WTC11 (cell line): ENCODE measurements at regions not wholly inside any gene's neighbourhood (a gene's known extent, or its start where the extent isn't known, plus 50 kb on each side); places are given as distances from the start of the nearest gene placed in this dataset.
"Not testable (repeated sequence)": the region's sequence is repeated elsewhere in the genome, so short reads cannot be mapped to it uniquely, and the experiment has no call there.

Source experiments
- ATAC-seq: fragments of 200-7000 bp; cut with Tn5 transposase; 2 replicates; pipeline ENCODE4 v1.10.0; 2021; ENCODE audit warnings: mild to moderate bottlenecking, moderate library complexity
- CTCF ChIA-PET: fragments of 300-600 bp; sonication (Branson Sonifier 250); formaldehyde crosslinking; loops from one replicate; lab custom pipeline; 2021; ENCODE audit warnings: antibody characterized with exemption; lab: Charles Lee
- POLR2A ChIA-PET: fragments of 350-600 bp; sonication (Branson Sonifier 250); formaldehyde crosslinking; loops from one replicate; lab custom pipeline; 2021; ENCODE audit warnings: antibody characterized with exemption; lab: Charles Lee
- DNase-seq: peaks from one replicate; pipeline ENCODE4 v3.0.0; 2021; ENCODE audit warnings: low spot score
- H3K27ac Mint-ChIP-seq: 2 replicates; pipeline ENCODE4 v1.8.0; 2021; ENCODE audit warnings: mixed read lengths
- H3K27me3 Mint-ChIP-seq: 2 replicates; pipeline ENCODE4 v1.8.0; 2021; ENCODE audit warnings: low read depth, mild to moderate bottlenecking, moderate library complexity, mixed read lengths
- H3K36me3 Mint-ChIP-seq: 2 replicates; pipeline ENCODE4 v1.8.0; 2021; ENCODE audit warnings: mixed read lengths
- H3K4me1 Mint-ChIP-seq: 2 replicates; pipeline ENCODE4 v1.8.0; 2022; ENCODE audit warnings: mixed read lengths
- H3K4me3 Mint-ChIP-seq: 2 replicates; pipeline ENCODE4 v1.8.0; 2021; ENCODE audit warnings: mild to moderate bottlenecking, moderate library complexity, mixed read lengths
- H3K9me3 Mint-ChIP-seq: 2 replicates; pipeline ENCODE4 v1.8.0; 2021; ENCODE audit warnings: mixed read lengths
- FOXP1 ChIP-seq: sonication (generic); formaldehyde crosslinking; IDR thresholded peaks from 2 replicates; pipeline ENCODE4 v1.8.0; 2022; ENCODE audit warnings: missing genetic modification reagents, mild to moderate bottlenecking, moderate library complexity, borderline replicate concordance
- MAX ChIP-seq: sonication (generic); formaldehyde crosslinking; IDR thresholded peaks from 2 replicates; pipeline ENCODE4 v1.8.0; 2022; ENCODE audit warnings: mild to moderate bottlenecking, missing genetic modification reagents
- RELA ChIP-seq: sonication (generic); formaldehyde crosslinking; IDR thresholded peaks from 2 replicates; pipeline ENCODE4 v1.8.1; 2022; ENCODE audit warnings: missing genetic modification reagents, mild to moderate bottlenecking, borderline replicate concordance
- TEAD1 ChIP-seq: sonication (generic); formaldehyde crosslinking; IDR thresholded peaks from 2 replicates; pipeline ENCODE4 v1.8.0; 2022; ENCODE audit warnings: mild to moderate bottlenecking, missing genetic modification reagents
- TP53 ChIP-seq: sonication (generic); formaldehyde crosslinking; IDR thresholded peaks from 2 replicates; pipeline ENCODE4 v1.8.1; 2023; ENCODE audit warnings: mild to moderate bottlenecking, missing genetic modification reagents
- ZNF138 ChIP-seq: sonication (generic); formaldehyde crosslinking; conservative IDR thresholded peaks from 2 replicates; pipeline ENCODE4 v1.8.1; 2022; ENCODE audit warnings: mild to moderate bottlenecking, moderate library complexity, missing genetic modification reagents
- TF ChIP-seq, protein P1 (sequence below): sonication (generic); formaldehyde crosslinking; IDR thresholded peaks from 2 replicates; pipeline ENCODE4 v1.8.1; 2023; ENCODE audit warnings: mild to moderate bottlenecking, moderate library complexity, missing genetic modification reagents
- TF ChIP-seq, protein P2 (sequence below): fragments of 200-600 bp; IDR thresholded peaks from 2 replicates; pipeline ENCODE4 v1.8.0; 2022; ENCODE audit warnings: antibody characterized with exemption

- POLR2A ChIA-PET: not testable (repeated sequence)
- H3K27me3 Mint-ChIP-seq: peaks cover 35% of the 10 kb centered on the region
Measured at GRCh38 chr2:131801745-131802350, 274.2 kb downstream of the CCDC74A start.

DNA sequence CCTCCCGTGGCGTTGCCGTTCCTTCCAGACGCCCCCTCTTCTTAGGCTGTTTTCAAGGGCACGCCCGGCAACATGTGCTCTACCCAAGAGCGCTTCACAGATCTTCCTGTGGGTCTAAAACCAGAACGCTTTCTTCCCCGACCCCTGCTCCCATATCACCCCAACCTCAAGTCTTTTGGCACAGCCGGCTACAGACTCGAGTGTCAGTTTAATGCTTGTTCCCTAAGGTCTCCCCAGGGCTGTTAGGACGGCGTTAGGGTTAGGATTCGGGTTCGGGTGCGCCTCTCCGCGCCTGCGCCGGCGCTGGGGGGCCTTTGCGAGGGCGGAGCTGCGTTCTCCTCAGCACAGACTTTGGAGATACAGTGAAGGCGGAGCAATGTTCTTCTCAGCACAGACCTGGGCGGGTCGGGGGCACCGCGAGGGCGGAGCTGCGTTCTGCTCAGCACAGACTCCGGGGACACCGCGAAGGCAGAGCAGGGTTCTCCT is 274.7 kb downstream of the CCDC74A start:
- peak; percentile 99 for ATAC-seq
- Mint-ChIP-seq H3K4me3 (peak overlapping the region; percentile 72), H3K27me3 (peaks cover 35% of the 10 kb centered on the region)
- H3K36me3 Mint-ChIP-seq, H3K9me3 Mint-ChIP-seq, H3K27ac Mint-ChIP-seq, H3K4me1 Mint-ChIP-seq, POLR2A ChIA-PET: not testable (repeated sequence)
- CTCF ChIA-PET: interaction anchor here (0.6 to 2.9 kb wide), 15 partner anchors 13 to 649 kb away, joined by 3 to 40 read pairs (median 4); no protein-coding TSS in a partner anchor
- peak; percentile 73 for DNase-seq

More at GRCh38 chr2:131801745-131802350, 274.2 kb downstream of the CCDC74A start:
- TF ChIP-seq, protein P1, sequence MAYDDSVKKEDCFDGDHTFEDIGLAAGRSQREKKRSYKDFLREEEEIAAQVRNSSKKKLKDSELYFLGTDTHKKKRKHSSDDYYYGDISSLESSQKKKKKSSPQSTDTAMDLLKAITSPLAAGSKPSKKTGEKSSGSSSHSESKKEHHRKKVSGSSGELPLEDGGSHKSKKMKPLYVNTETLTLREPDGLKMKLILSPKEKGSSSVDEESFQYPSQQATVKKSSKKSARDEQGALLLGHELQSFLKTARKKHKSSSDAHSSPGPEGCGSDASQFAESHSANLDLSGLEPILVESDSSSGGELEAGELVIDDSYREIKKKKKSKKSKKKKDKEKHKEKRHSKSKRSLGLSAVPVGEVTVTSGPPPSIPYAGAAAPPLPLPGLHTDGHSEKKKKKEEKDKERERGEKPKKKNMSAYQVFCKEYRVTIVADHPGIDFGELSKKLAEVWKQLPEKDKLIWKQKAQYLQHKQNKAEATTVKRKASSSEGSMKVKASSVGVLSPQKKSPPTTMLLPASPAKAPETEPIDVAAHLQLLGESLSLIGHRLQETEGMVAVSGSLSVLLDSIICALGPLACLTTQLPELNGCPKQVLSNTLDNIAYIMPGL (CRISPR knock-in tag): peak; percentile 80
- TF ChIP-seq MAX (CRISPR knock-in tag) (peak; percentile 85; the same call in 1 of the 2 replicates), RELA (CRISPR knock-in tag) (0 out of 2 replicates have a peak, but pooled peaks have one; percentile 70), FOXP1 (CRISPR knock-in tag) (peak; percentile 66; the same call in 1 of the 2 replicates), TP53 (CRISPR knock-in tag) (peak; percentile 60; the same call in 1 of the 2 replicates), TEAD1 (peak; percentile 65; the same call in 1 of the 2 replicates), ZNF138 (CRISPR knock-in tag) (peak; percentile 81; the same call in 1 of the 2 replicates)
- TF ChIP-seq, protein P2, sequence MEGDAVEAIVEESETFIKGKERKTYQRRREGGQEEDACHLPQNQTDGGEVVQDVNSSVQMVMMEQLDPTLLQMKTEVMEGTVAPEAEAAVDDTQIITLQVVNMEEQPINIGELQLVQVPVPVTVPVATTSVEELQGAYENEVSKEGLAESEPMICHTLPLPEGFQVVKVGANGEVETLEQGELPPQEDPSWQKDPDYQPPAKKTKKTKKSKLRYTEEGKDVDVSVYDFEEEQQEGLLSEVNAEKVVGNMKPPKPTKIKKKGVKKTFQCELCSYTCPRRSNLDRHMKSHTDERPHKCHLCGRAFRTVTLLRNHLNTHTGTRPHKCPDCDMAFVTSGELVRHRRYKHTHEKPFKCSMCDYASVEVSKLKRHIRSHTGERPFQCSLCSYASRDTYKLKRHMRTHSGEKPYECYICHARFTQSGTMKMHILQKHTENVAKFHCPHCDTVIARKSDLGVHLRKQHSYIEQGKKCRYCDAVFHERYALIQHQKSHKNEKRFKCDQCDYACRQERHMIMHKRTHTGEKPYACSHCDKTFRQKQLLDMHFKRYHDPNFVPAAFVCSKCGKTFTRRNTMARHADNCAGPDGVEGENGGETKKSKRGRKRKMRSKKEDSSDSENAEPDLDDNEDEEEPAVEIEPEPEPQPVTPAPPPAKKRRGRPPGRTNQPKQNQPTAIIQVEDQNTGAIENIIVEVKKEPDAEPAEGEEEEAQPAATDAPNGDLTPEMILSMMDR: peak; percentile 81
- TF ChIP-seq, all 79 proteins: peak for 8; not testable (repeated sequence) for 71
- not testable (repeated sequence) for H3K4me1 Mint-ChIP-seq, H3K27ac Mint-ChIP-seq, H3K9me3 Mint-ChIP-seq, H3K36me3 Mint-ChIP-seq
- peak; percentile 72 for ATAC-seq
- H3K4me3 Mint-ChIP-seq: peak overlapping the region; percentile 72
- peak; percentile 84 for DNase-seq
- CTCF ChIA-PET: interaction anchor here (0.6 to 2.9 kb wide), 14 partner anchors 14 to 598 kb away, joined by 3 to 40 read pairs (median 4); no protein-coding TSS in a partner anchor

GRCh38 chr2:131803237-131803636 is 275.5 kb downstream of the CCDC74A start:
- H3K4me3 Mint-ChIP-seq, H3K9me3 Mint-ChIP-seq, ATAC-seq, H3K4me1 Mint-ChIP-seq, H3K36me3 Mint-ChIP-seq, H3K27ac Mint-ChIP-seq, POLR2A ChIA-PET, DNase-seq: not testable (repeated sequence)
- CTCF ChIA-PET: interaction anchor here (0.7 to 2.3 kb wide), 4 partner anchors 14 to 79 kb away, joined by 3 to 10 read pairs (median 6); no protein-coding TSS in a partner anchor
- H3K27me3 Mint-ChIP-seq: peaks cover 35% of the 10 kb centered on the region

DNA sequence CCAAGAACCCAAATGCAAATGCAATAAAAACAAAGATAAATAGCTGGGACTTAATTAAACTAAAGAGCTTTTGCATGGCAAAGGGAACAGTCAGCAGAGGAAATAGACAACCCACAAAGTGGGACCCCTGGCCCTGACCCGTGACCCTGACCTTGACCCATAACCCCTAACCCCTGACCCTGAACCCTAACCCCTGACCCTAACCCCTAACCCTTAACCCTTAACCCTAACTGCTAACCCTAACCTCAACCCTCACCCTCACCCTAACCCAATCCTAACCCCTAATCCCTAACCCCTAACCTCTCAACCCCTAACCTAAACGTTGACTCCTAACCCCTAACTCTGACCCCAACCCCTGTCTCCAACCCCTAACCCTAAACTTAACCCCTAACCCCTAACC is 284.9 kb downstream of the CCDC74A start:
- POLR2A ChIA-PET, H3K27ac Mint-ChIP-seq, H3K4me3 Mint-ChIP-seq, H3K27me3 Mint-ChIP-seq, CTCF ChIA-PET, ATAC-seq, DNase-seq, H3K9me3 Mint-ChIP-seq, H3K4me1 Mint-ChIP-seq, H3K36me3 Mint-ChIP-seq: not testable (repeated sequence)

DNA sequence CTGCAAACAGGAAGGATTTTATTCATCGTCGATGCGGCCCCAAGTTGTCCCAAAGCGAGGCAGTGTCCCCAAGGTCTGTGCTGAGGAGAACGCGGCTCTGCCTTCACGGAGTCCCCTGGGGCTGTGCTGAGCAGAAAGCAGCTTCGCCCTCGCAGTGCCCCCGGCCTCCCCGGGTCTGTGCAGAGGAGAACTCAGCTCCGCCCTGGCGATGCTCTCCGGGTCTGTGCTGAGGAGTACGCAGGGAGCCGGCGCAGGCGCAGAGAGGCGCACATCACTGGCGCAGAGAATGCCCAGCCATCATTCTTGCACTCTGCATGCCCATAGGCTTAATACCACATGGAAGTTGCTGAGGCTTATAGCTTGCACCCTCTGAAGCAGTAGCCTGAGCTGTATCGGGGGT is 285.7 kb downstream of the CCDC74A start:
- POLR2A ChIA-PET, H3K4me3 Mint-ChIP-seq, H3K36me3 Mint-ChIP-seq, H3K27ac Mint-ChIP-seq, CTCF ChIA-PET, H3K9me3 Mint-ChIP-seq, ATAC-seq, H3K27me3 Mint-ChIP-seq, DNase-seq, H3K4me1 Mint-ChIP-seq: not testable (repeated sequence)

- H3K4me1 Mint-ChIP-seq, H3K27me3 Mint-ChIP-seq, CTCF ChIA-PET, ATAC-seq, H3K4me3 Mint-ChIP-seq, DNase-seq, H3K27ac Mint-ChIP-seq, POLR2A ChIA-PET: not testable (repeated sequence)
- Mint-ChIP-seq H3K9me3 (peaks cover 18% of the 10 kb centered on the region), H3K36me3 (peaks cover 11% of the 10 kb centered on the region)
Measured at GRCh38 chr2:131818267-131818973, 290.7 kb downstream of the CCDC74A start.

DNA sequence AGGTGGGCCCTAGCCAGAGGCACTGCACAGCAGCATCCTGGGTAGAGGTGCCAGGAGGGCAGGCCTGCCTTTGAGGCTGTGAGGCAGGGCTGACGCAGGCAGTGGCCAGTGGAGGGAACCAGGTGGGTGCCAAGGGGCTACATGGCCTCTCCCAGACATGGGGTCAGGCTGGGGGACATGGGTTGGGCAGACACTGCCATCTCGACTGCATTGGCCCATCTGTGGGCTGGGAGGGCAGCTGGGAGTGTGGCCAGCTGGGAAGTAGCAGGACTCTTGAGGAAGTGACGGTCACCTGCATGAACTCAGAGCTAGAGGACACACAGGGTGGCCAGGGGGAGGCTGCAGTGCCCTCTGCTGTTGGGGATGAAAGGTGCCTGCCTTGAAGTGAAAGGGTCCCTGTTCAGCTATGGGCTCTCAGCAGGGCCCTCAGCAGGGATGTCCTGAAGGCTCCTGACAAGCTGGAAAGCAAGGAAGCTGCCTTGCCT is 294.6 kb downstream of the CCDC74A start:
- H3K9me3 Mint-ChIP-seq: peaks cover 18% of the 10 kb centered on the region
- CTCF ChIA-PET: interaction anchor here (0.7 to 1.3 kb wide), 4 partner anchors 10 to 150 kb away, joined by 5 to 9 read pairs (median 6); no protein-coding TSS in a partner anchor
- H3K4me3 Mint-ChIP-seq, H3K27ac Mint-ChIP-seq, POLR2A ChIA-PET, H3K27me3 Mint-ChIP-seq, ATAC-seq, H3K4me1 Mint-ChIP-seq: not testable (repeated sequence)
- peak; percentile 32 for DNase-seq
- peaks cover 11% of the 10 kb centered on the region for H3K36me3 Mint-ChIP-seq

DNA sequence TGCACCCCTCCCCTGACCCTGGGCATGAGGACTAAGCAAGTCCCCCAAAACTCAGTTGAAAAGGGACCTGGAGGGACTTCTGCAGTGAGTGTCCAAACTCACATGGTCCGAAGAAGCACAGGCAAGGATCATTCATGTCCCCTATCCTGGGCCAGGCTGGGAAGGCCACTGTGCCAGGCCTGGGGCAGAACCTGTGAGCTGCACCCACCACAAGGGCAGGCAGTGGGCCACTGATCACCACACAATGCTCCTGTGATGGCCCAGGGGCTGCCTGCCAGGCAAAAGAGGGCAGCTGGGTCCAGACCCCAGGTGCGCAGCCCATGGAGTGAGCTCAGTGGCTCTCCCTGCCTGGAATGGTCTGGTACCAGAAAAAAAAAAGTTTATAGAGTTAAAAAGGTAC is 295.4 kb downstream of the CCDC74A start:
- not testable (repeated sequence) for ATAC-seq

More for the DNA sequence above, 295.4 kb downstream of the CCDC74A start:
- peaks cover 14% of the 10 kb centered on the region for H3K9me3 Mint-ChIP-seq
- POLR2A ChIA-PET, H3K4me1 Mint-ChIP-seq, H3K27me3 Mint-ChIP-seq, DNase-seq, H3K4me3 Mint-ChIP-seq, H3K27ac Mint-ChIP-seq: not testable (repeated sequence)
- CTCF ChIA-PET: interaction anchor here (1.3 kb wide), 2 partner anchors 9 to 21 kb away, joined by 7 to 9 read pairs; no protein-coding TSS in a partner anchor
- H3K36me3 Mint-ChIP-seq: peaks cover 11% of the 10 kb centered on the region
